GM12875 (cell line): ENCODE measurements at regions not wholly inside any gene's neighbourhood (a gene's known extent, or its start where the extent isn't known, plus 50 kb on each side); places are given as distances from the start of the nearest gene placed in this dataset.
"Not testable (repeated sequence)": the region's sequence is repeated elsewhere in the genome, so short reads cannot be mapped to it uniquely, and the experiment has no call there.

Experiments
- H3K4me3 ChIP-seq: one replicate; pipeline ENCODE4 v1.5.1; 2011; ENCODE audit warnings: low read depth, low read length, control low read depth
- CTCF ChIP-seq: IDR thresholded peaks from 2 replicates; pipeline ENCODE4 v1.5.1; 2011; ENCODE audit warnings: low read depth, mild to moderate bottlenecking, control low read depth, inconsistent platforms, low read length, moderate library complexity, borderline replicate concordance; ENCODE audit not compliant: insufficient read depth

- no peak overlapping the region for H3K4me3 ChIP-seq
- no peak for TF ChIP-seq CTCF
These were observed 1465.9 kb upstream of the SLC10A2 start for GRCh38 chr13:104532132-104532531.

GRCh38 chr13:104530741-104531140 lies 1464.5 kb upstream of the SLC10A2 start:
- no peak overlapping the region for H3K4me3 ChIP-seq
- TF ChIP-seq CTCF, result no peak

- TF ChIP-seq CTCF, result no peak
- no peak overlapping the region for H3K4me3 ChIP-seq
These were observed 1460.3 kb upstream of the SLC10A2 start for GRCh38 chr13:104526561-104526960.

DNA sequence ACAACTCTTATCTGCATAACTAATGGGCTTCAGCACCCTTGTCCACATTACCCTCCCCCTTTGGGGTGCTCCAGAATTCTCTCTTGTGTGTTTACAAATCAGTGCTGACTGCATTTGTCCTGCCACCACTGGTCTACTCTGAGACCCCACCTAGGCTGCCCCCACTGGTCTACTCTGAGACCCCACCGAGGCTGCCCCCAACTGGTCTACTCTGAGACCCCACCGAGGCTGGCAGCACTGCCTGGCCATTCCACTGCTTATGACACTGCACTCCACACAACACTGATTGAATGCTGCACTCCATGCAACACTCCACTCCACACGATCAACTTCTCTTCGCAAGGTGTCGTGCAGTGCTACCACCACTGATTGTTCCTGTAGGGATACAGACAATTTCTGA lies 1459.2 kb upstream of the SLC10A2 start:
- TF ChIP-seq CTCF, result no peak
- H3K4me3 ChIP-seq, result no peak overlapping the region

DNA sequence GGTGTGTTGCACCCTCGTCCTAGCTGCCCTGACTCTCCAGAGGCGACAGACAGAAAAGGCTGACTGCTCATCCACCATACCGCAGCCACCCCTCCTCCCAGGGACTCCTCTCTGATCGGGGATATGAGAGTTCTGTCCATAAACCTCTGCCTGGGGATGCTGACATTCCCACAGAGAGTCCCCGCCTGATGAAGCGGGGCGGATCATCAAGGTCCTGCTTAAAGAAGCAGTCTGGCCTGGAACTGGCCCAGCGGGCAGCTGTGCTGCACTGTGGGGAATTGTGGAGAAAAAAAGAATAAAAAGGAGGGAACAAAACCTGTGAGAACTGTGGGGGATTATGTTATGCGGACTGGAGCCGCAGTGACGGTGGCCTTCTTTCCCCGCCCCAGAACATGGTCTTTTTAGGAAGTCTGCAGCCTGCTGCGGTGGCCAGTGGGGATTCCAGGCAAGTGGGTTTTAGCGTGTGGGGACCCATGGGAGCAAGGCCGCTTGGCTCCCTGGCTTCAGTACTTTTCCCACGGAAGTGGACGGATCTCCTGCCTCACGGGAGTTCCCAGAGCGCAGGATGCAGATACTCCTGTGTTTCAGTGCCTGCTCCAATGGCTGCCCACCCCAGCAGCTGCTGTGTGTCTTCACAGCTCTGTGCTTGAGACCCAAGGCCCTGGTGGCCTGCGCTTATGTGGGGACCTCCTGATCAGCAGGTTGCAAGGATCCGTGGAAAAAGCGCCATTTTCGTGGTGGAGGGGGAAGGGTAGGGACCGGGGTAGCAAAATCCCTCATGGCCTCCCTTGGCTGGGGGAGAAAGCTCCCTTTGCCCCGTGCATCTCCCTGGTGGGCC lies 1456.2 kb upstream of the SLC10A2 start:
- no peak for TF ChIP-seq CTCF
- no peak overlapping the region for H3K4me3 ChIP-seq

DNA sequence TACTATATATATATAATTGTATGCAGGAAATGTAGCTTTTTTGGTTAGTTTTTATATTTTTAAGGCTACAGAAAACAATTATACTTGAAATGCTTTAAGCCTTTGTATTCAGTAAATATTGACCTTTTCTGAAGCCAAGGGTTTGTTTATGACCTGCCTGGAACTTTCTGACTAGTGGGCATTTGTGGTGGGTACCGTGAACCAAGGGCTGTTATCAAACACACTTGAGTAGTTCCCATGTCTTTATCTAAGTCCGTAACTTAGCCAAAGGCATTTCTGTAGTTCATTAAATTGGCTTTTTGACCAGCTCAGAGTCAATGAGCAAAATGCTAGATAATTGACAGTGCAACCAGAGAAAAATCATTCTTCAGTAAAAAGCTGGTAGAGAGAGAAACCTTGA lies 1444.2 kb upstream of the SLC10A2 start:
- no peak for TF ChIP-seq CTCF
- no peak overlapping the region for H3K4me3 ChIP-seq

DNA sequence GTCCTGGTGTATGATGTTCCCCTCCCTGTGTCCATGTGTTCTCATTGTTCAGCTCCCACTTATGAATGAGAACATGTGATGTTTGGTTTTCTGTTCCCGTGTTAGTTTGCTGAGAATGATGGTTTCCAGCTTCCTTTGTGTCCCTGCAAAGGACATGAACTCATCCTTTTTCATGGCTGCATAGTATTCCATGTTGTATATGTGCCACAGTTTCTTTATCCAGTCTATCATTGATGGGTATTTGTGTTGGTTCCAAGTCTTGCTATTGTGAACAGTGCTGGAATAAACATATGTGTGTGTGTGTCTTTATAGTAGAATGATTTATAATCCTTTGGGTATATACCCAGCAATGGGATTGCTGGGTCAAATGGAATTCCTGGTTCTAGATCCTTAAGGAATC lies 1427.3 kb upstream of the SLC10A2 start:
- not testable (repeated sequence) for H3K4me3 ChIP-seq
